ENCODE measurements at regions not wholly inside any gene's neighbourhood (a gene's known extent, or its start where the extent isn't known, plus 50 kb on each side); places are given as distances from the start of the nearest gene placed in this dataset.

GRCh38 chr3:152192936-152193672 lies 75.6 kb upstream of the MBNL1 start:
- Histone ChIP-seq H3K4me2 (peak overlapping the region; percentile 85), H3K36me3 (ENCODE audit: insufficient read depth) (no peaks in the 10 kb centered on the region), H3K4me3 (IDR thresholded peaks at IDR 0.05; ENCODE audit: insufficient read depth, low read depth, low read length) (no peak overlapping the region), H3K4me1 (ENCODE audit: low read depth, poor library complexity, severe bottlenecking) (peaks cover 64% of the 10 kb centered on the region), H4K20me1 (ENCODE audit: insufficient read depth) (no peaks in the 10 kb centered on the region), H3K27ac (peak overlapping the region; percentile 87), H3K27me3 (ENCODE audit: insufficient read depth, low read depth) (no peaks in the 10 kb centered on the region), H3K9ac (peak overlapping the region; percentile 60; the same call in 1 of the 2 replicates), H3K79me2 (ENCODE audit: insufficient read depth, low read depth) (peaks cover 37% of the 10 kb centered on the region), H2AFZ (ENCODE audit: low read depth) (no peak overlapping the region)
- TF ChIP-seq, protein P1, sequence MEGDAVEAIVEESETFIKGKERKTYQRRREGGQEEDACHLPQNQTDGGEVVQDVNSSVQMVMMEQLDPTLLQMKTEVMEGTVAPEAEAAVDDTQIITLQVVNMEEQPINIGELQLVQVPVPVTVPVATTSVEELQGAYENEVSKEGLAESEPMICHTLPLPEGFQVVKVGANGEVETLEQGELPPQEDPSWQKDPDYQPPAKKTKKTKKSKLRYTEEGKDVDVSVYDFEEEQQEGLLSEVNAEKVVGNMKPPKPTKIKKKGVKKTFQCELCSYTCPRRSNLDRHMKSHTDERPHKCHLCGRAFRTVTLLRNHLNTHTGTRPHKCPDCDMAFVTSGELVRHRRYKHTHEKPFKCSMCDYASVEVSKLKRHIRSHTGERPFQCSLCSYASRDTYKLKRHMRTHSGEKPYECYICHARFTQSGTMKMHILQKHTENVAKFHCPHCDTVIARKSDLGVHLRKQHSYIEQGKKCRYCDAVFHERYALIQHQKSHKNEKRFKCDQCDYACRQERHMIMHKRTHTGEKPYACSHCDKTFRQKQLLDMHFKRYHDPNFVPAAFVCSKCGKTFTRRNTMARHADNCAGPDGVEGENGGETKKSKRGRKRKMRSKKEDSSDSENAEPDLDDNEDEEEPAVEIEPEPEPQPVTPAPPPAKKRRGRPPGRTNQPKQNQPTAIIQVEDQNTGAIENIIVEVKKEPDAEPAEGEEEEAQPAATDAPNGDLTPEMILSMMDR (conservative IDR thresholded peaks at IDR 0.05; ENCODE audit: low read depth, low read length), result no peak

- TF ChIP-seq, protein P1 (conservative IDR thresholded peaks at IDR 0.05; ENCODE audit: low read depth, low read length), result no peak
- H3K27me3 ChIP-seq (ENCODE audit: insufficient read depth, low read depth), result no peaks in the 10 kb centered on the region
- no peak overlapping the region for H3K4me3 ChIP-seq (IDR thresholded peaks at IDR 0.05; ENCODE audit: insufficient read depth, low read depth, low read length)
- H3K4me2 ChIP-seq, result peak overlapping the region; percentile 85
- peak overlapping the region; percentile 37; the same call in 1 of the 2 replicates for H2AFZ ChIP-seq (ENCODE audit: low read depth)
- H3K9ac ChIP-seq, result peak overlapping the region; percentile 60; the same call in 1 of the 2 replicates
- H3K36me3 ChIP-seq (ENCODE audit: insufficient read depth), result no peaks in the 10 kb centered on the region
- peaks cover 71% of the 10 kb centered on the region for H3K4me1 ChIP-seq (ENCODE audit: low read depth, poor library complexity, severe bottlenecking)
- H4K20me1 ChIP-seq (ENCODE audit: insufficient read depth), result no peaks in the 10 kb centered on the region
- H3K27ac ChIP-seq, result peak overlapping the region; percentile 87
- peaks cover 43% of the 10 kb centered on the region for H3K79me2 ChIP-seq (ENCODE audit: insufficient read depth, low read depth)
Measured at GRCh38 chr3:152193673-152194267, 75.0 kb upstream of the MBNL1 start.

GRCh38 chr3:152195206-152195605 lies 73.5 kb upstream of the MBNL1 start:
- Histone ChIP-seq H3K4me3 (IDR thresholded peaks at IDR 0.05; ENCODE audit: insufficient read depth, low read depth, low read length) (no peak overlapping the region), H3K4me1 (ENCODE audit: low read depth, poor library complexity, severe bottlenecking) (peaks cover 85% of the 10 kb centered on the region), H3K27me3 (ENCODE audit: insufficient read depth, low read depth) (no peaks in the 10 kb centered on the region), H4K20me1 (ENCODE audit: insufficient read depth) (no peaks in the 10 kb centered on the region), H3K79me2 (ENCODE audit: insufficient read depth, low read depth) (peaks cover 58% of the 10 kb centered on the region), H2AFZ (ENCODE audit: low read depth) (peak overlapping the region; percentile 19; the same call in 1 of the 2 replicates), H3K27ac (peak overlapping the region; percentile 87), H3K9ac (peak overlapping the region; percentile 10; the same call in 1 of the 2 replicates), H3K4me2 (peak overlapping the region; percentile 85), H3K36me3 (ENCODE audit: insufficient read depth) (no peaks in the 10 kb centered on the region)
- TF ChIP-seq, protein P1 (conservative IDR thresholded peaks at IDR 0.05; ENCODE audit: low read depth, low read length), result no peak

GRCh38 chr3:152196782-152197181 lies 71.9 kb upstream of the MBNL1 start:
- H3K4me2 ChIP-seq, result peak overlapping the region; percentile 85
- no peaks in the 10 kb centered on the region for H4K20me1 ChIP-seq (ENCODE audit: insufficient read depth)
- no peak overlapping the region for H3K4me3 ChIP-seq (IDR thresholded peaks at IDR 0.05; ENCODE audit: insufficient read depth, low read depth, low read length)
- H3K27ac ChIP-seq, result peak overlapping the region; percentile 87
- peaks cover 93% of the 10 kb centered on the region for H3K4me1 ChIP-seq (ENCODE audit: low read depth, poor library complexity, severe bottlenecking)
- H3K27me3 ChIP-seq (ENCODE audit: insufficient read depth, low read depth), result no peaks in the 10 kb centered on the region
- TF ChIP-seq, protein P1 (conservative IDR thresholded peaks at IDR 0.05; ENCODE audit: low read depth, low read length), result no peak
- peak overlapping the region; percentile 72 for H3K9ac ChIP-seq
- no peaks in the 10 kb centered on the region for H3K36me3 ChIP-seq (ENCODE audit: insufficient read depth)
- H3K79me2 ChIP-seq (ENCODE audit: insufficient read depth, low read depth), result peaks cover 73% of the 10 kb centered on the region
- peak overlapping the region; percentile 6; the same call in 1 of the 2 replicates for H2AFZ ChIP-seq (ENCODE audit: low read depth)

Data from KMS-11 (cell line).